ENCODE measurements at regions not wholly inside any gene's neighbourhood (a gene's known extent, or its start where the extent isn't known, plus 50 kb on each side); places are given as distances from the start of the nearest gene placed in this dataset.

- H3K9ac ChIP-seq (ENCODE audit: low read depth, low read length) = no peak overlapping the region
Observed at GRCh38 chr19:57010541-57010940, 109.2 kb upstream of the USP29 start.

GRCh38 chr19:57016076-57016475 lies 103.7 kb upstream of the USP29 start:
- Histone ChIP-seq H3K4me3 (ENCODE audit: low read depth in 1 of 2, low read length in 2 of 2) (no peak overlapping the region), H2AFZ (ENCODE audit: low read depth, low read length) (no peak overlapping the region), H3K4me1 (ENCODE audit: insufficient read depth, low read length) (no peaks in the 10 kb centered on the region), H3K4me2 (ENCODE audit: insufficient read depth, low read length) (no peak overlapping the region), H4K20me1 (ENCODE audit: insufficient read depth, low read length) (no peaks in the 10 kb centered on the region), H3K9ac (ENCODE audit: low read depth, low read length) (no peak overlapping the region), H3K27me3 (ENCODE audit: insufficient read depth, low read length, poor library complexity) (no peaks in the 10 kb centered on the region), H3K36me3 (ENCODE audit: insufficient read depth, low read length) (no peaks in the 10 kb centered on the region), H3K27ac (ENCODE audit: low read length) (no peak overlapping the region), H3K9me3 (ENCODE audit: insufficient read depth, low read length, severe bottlenecking) (no peaks in the 10 kb centered on the region), H3K79me2 (ENCODE audit: insufficient read depth, low read length) (no peaks in the 10 kb centered on the region)
- DNase-seq (no peak), ATAC-seq (ENCODE audit: insufficient read depth, low read depth) (no peak)
- TF ChIP-seq EZH2 (IDR thresholded peaks at IDR 0.05; ENCODE audit: borderline replicate concordance, low read depth, low read length, severe bottlenecking) (no peak), CTCF (IDR thresholded peaks at IDR 0.05; ENCODE audit: borderline replicate concordance, extremely low read depth, low read length, poor library complexity, severe bottlenecking) (no peak)

More at GRCh38 chr19:57010541-57010940, 109.2 kb upstream of the USP29 start:
- H3K4me1 ChIP-seq (ENCODE audit: insufficient read depth, low read length) = no peaks in the 10 kb centered on the region
- H3K4me3 ChIP-seq (ENCODE audit: low read depth in 1 of 2, low read length in 2 of 2) = no peak overlapping the region
- H3K4me2 ChIP-seq (ENCODE audit: insufficient read depth, low read length) = no peak overlapping the region
- H2AFZ ChIP-seq (ENCODE audit: low read depth, low read length) = no peak overlapping the region
- H3K27ac ChIP-seq (ENCODE audit: low read length) = no peak overlapping the region
- no peaks in the 10 kb centered on the region for H3K27me3 ChIP-seq (ENCODE audit: insufficient read depth, low read length, poor library complexity)
- TF ChIP-seq EZH2 (IDR thresholded peaks at IDR 0.05; ENCODE audit: borderline replicate concordance, low read depth, low read length, severe bottlenecking) (no peak), CTCF (IDR thresholded peaks at IDR 0.05; ENCODE audit: borderline replicate concordance, extremely low read depth, low read length, poor library complexity, severe bottlenecking) (no peak)
- no peaks in the 10 kb centered on the region for H3K9me3 ChIP-seq (ENCODE audit: insufficient read depth, low read length, severe bottlenecking)
- no peaks in the 10 kb centered on the region for H4K20me1 ChIP-seq (ENCODE audit: insufficient read depth, low read length)
- DNase-seq (no peak), ATAC-seq (ENCODE audit: insufficient read depth, low read depth) (no peak)
- no peaks in the 10 kb centered on the region for H3K36me3 ChIP-seq (ENCODE audit: insufficient read depth, low read length)
- no peaks in the 10 kb centered on the region for H3K79me2 ChIP-seq (ENCODE audit: insufficient read depth, low read length)

- Histone ChIP-seq H2AFZ (ENCODE audit: low read depth, low read length) (no peak overlapping the region), H3K9me3 (ENCODE audit: insufficient read depth, low read length, severe bottlenecking) (no peaks in the 10 kb centered on the region)
- ATAC-seq (ENCODE audit: insufficient read depth, low read depth) = no peak
Observed at GRCh38 chr19:57016491-57016890, 103.3 kb upstream of the USP29 start.

More at GRCh38 chr19:57016491-57016890, 103.3 kb upstream of the USP29 start:
- no peaks in the 10 kb centered on the region for H4K20me1 ChIP-seq (ENCODE audit: insufficient read depth, low read length)
- H3K4me3 ChIP-seq (ENCODE audit: low read depth in 1 of 2, low read length in 2 of 2) = no peak overlapping the region
- no peaks in the 10 kb centered on the region for H3K4me1 ChIP-seq (ENCODE audit: insufficient read depth, low read length)
- DNase-seq = no peak
- no peaks in the 10 kb centered on the region for H3K36me3 ChIP-seq (ENCODE audit: insufficient read depth, low read length)
- H3K27me3 ChIP-seq (ENCODE audit: insufficient read depth, low read length, poor library complexity) = no peaks in the 10 kb centered on the region
- no peak overlapping the region for H3K4me2 ChIP-seq (ENCODE audit: insufficient read depth, low read length)
- no peak overlapping the region for H3K9ac ChIP-seq (ENCODE audit: low read depth, low read length)
- no peaks in the 10 kb centered on the region for H3K79me2 ChIP-seq (ENCODE audit: insufficient read depth, low read length)
- no peak overlapping the region for H3K27ac ChIP-seq (ENCODE audit: low read length)
- TF ChIP-seq EZH2 (IDR thresholded peaks at IDR 0.05; ENCODE audit: borderline replicate concordance, low read depth, low read length, severe bottlenecking) (no peak), CTCF (IDR thresholded peaks at IDR 0.05; ENCODE audit: borderline replicate concordance, extremely low read depth, low read length, poor library complexity, severe bottlenecking) (no peak)
